Sigmoid colon (tissue), 6 donors: ENCODE measurements at regions not wholly inside any gene's neighbourhood (a gene's known extent, or its start where the extent isn't known, plus 50 kb on each side); places are given as distances from the start of the nearest gene placed in this dataset.

Experiments used
- DNase-seq: peaks from one replicate; pipeline ENCODE4 v3.0.0-alpha.2; 2019
- H3K27ac ChIP-seq, 4 donors: fragments of 200-600 bp; sonication (generic); one replicate each; pipeline ENCODE4 v1.5.1; 2016 to 2019; ENCODE audit warnings: mild to moderate bottlenecking in 1 of 4
- H3K27me3 ChIP-seq, 3 donors: fragments of 200-600 bp; sonication (generic); one replicate each; pipeline ENCODE4 v1.5.1; 2019; ENCODE audit warnings: mild to moderate bottlenecking in 1 of 3
- H3K36me3 ChIP-seq, 4 donors: fragments of 200-600 bp; sonication (generic); one replicate each; pipeline ENCODE4 v1.5.1; 2016 to 2019
- H3K4me1 ChIP-seq, 4 donors: fragments of 200-600 bp; sonication (generic); one replicate each; pipeline ENCODE4 v1.5.1; 2017 to 2019
- H3K4me3 ChIP-seq, 4 donors: fragments of 200-600 bp; sonication (generic); one replicate each; pipeline ENCODE4 v1.5.1; 2017 to 2019; ENCODE audit warnings: mild to moderate bottlenecking in 2 of 4, moderate library complexity in 1 of 4
- H3K9me3 ChIP-seq, 4 donors: fragments of 200-600 bp in 3 of 4; sonication (generic) in 3 of 4; one replicate each; pipeline versions ENCODE4 v1.5.1 to v1.6.1; 2013 to 2019
- CTCF ChIP-seq, 4 experiments: fragments of 450-650 bp in 3 of 4; fragments of 200-600 bp in 1 of 4; IDR thresholded peaks; one replicate each; pipeline ENCODE4 v1.5.1; 2016 to 2019; ENCODE audit warnings: antibody characterized with exemption in 4 of 4, mild to moderate bottlenecking in 3 of 4, moderate library complexity in 2 of 4
- EP300 ChIP-seq, 4 donors: sonication (generic); formaldehyde crosslinking; IDR thresholded peaks; one replicate each; pipeline ENCODE4 v1.6.1; 2017; ENCODE audit warnings: antibody characterized with exemption in 4 of 4
- POLR2A ChIP-seq, 2 donors: fragments of 450-650 bp; IDR thresholded peaks; one replicate each; pipeline ENCODE4 v1.6.1; 2016; ENCODE audit warnings: antibody characterized with exemption in 2 of 2, mild to moderate bottlenecking in 2 of 2, moderate library complexity in 2 of 2
- POLR2AphosphoS5 ChIP-seq, 4 donors: sonication (generic); formaldehyde crosslinking; IDR thresholded peaks; one replicate each; pipeline ENCODE4 v1.6.1; 2017; ENCODE audit warnings: antibody characterized with exemption in 4 of 4
- WGBS, 2 donors: extraction: QIAGEN DNeasy Blood & Tissue Kit; methylation state at CpG; one replicate each; pipeline ENCODE4 v1.1.7; 2013; 5-methylcytosine and 5-hydroxymethylcytosine counted together
- intact Hi-C: fragments of 100-400 bp; cut with DNase I; formaldehyde crosslinking; loops from one replicate; pipeline ENCODE4 v1.15.1; 2023
- donor health status: healthy with polysubstance abuse.
- donor health status: healthy.

DNA sequence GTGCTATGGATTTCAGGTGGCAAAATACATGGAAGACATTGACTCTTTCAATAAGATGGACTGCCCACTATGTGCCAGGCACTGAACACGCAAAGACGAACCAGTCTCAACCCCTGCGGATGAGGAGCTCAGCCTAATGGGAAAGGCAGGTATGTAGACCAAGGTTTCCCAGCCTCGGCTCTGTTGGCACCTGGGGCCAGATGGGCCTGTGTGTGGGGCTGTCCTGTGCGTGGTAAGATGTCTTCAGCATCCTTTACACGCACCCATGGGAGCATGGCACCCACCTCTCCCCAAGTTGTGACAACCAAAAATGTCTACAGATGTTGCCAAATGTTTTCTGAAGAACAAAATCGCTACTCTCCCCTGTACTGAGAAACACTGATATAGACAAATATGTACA is 82.6 kb upstream of the FOXQ1 start:
- Histone ChIP-seq H3K4me1 (peaks cover 0 to 7% (median 2%) of the 10 kb centered on the region in 4 donors), H3K27me3 (peaks cover 0 to 6% (median 5%) of the 10 kb centered on the region in 3 donors), H3K27ac (no peak overlapping the region), H3K9me3 (no peaks in the 10 kb centered on the region), H3K4me3 (no peak overlapping the region), H3K36me3 (no peaks in the 10 kb centered on the region)
- intact Hi-C loops, result no loop called here
- 87 to 90% methylated on average over 7 of the region's 7 CpGs for WGBS, 2 donors
- TF ChIP-seq POLR2A (IDR thresholded peaks at IDR 0.05) (no peak), POLR2AphosphoS5 (IDR thresholded peaks at IDR 0.05) (no peak)
- no peak for DNase-seq

- Histone ChIP-seq H3K27me3 (peaks cover 0 to 5% (median 3%) of the 10 kb centered on the region in 3 donors), H3K27ac (no peak overlapping the region), H3K4me1 (peaks cover 0 to 7% (median 2%) of the 10 kb centered on the region in 4 donors), H3K9me3 (no peaks in the 10 kb centered on the region), H3K4me3 (no peak overlapping the region), H3K36me3 (no peaks in the 10 kb centered on the region)
- 88 to 93% methylated on average over 9 of the region's 9 CpGs for WGBS, 2 donors
- intact Hi-C loops, result no loop called here
- DNase-seq, result no peak
- no peak for TF ChIP-seq EP300 (IDR thresholded peaks at IDR 0.05)
- no peak for TF ChIP-seq POLR2A (IDR thresholded peaks at IDR 0.05)
- no peak for TF ChIP-seq CTCF (IDR thresholded peaks at IDR 0.05)
- TF ChIP-seq POLR2AphosphoS5 (IDR thresholded peaks at IDR 0.05), result no peak
Measured at GRCh38 chr6:1228754-1229191, 83.1 kb upstream of the FOXQ1 start.

- Histone ChIP-seq H3K27me3 (peaks cover 0 to 5% (median 3%) of the 10 kb centered on the region in 3 donors), H3K27ac (no peak overlapping the region), H3K4me3 (no peak overlapping the region), H3K9me3 (no peaks in the 10 kb centered on the region), H3K4me1 (peaks cover 0 to 7% (median 2%) of the 10 kb centered on the region in 4 donors), H3K36me3 (no peaks in the 10 kb centered on the region)
- DNase-seq, result no peak
- intact Hi-C loops, result no loop called here
- TF ChIP-seq CTCF (IDR thresholded peaks at IDR 0.05) (no peak), POLR2AphosphoS5 (IDR thresholded peaks at IDR 0.05) (no peak), EP300 (IDR thresholded peaks at IDR 0.05) (no peak), POLR2A (IDR thresholded peaks at IDR 0.05) (no peak)
- WGBS, 2 donors, result 53 to 76% methylated on average over 16 of the region's 16 CpGs
Measured at GRCh38 chr6:1227935-1228753, 83.8 kb upstream of the FOXQ1 start.

- H3K4me3 ChIP-seq, result no peak overlapping the region
- H3K36me3 ChIP-seq, result no peaks in the 10 kb centered on the region
- TF ChIP-seq CTCF (IDR thresholded peaks at IDR 0.05), result no peak
- TF ChIP-seq POLR2A (IDR thresholded peaks at IDR 0.05), result no peak
- TF ChIP-seq POLR2AphosphoS5 (IDR thresholded peaks at IDR 0.05), result no peak
- TF ChIP-seq EP300 (IDR thresholded peaks at IDR 0.05), result no peak
- no peak for DNase-seq
- H3K9me3 ChIP-seq, result no peaks in the 10 kb centered on the region
- 51 to 85% methylated on average over 3 of the region's 3 CpGs for WGBS, 2 donors
- no peak overlapping the region for H3K27ac ChIP-seq
- peaks cover 0 to 7% (median 2%) of the 10 kb centered on the region in 4 donors for H3K4me1 ChIP-seq
- H3K27me3 ChIP-seq, result peaks cover 0 to 5% (median 3%) of the 10 kb centered on the region in 3 donors
- intact Hi-C loops, result no loop called here
Measured at GRCh38 chr6:1227600-1227934, 84.3 kb upstream of the FOXQ1 start.

GRCh38 chr6:1226277-1227099 is 85.4 kb upstream of the FOXQ1 start:
- H3K36me3 ChIP-seq, result no peaks in the 10 kb centered on the region
- no peak for DNase-seq
- WGBS, 2 donors, result 78 to 85% methylated on average over 18 of the region's 18 CpGs
- H3K27me3 ChIP-seq, result peaks cover 0 to 5% (median 3%) of the 10 kb centered on the region in 3 donors
- no peaks in the 10 kb centered on the region for H3K9me3 ChIP-seq
- intact Hi-C loops, result no loop called here
- H3K4me3 ChIP-seq, result no peak overlapping the region
- TF ChIP-seq POLR2A (IDR thresholded peaks at IDR 0.05) (no peak), POLR2AphosphoS5 (IDR thresholded peaks at IDR 0.05) (no peak), CTCF (IDR thresholded peaks at IDR 0.05) (no peak), EP300 (IDR thresholded peaks at IDR 0.05) (no peak)
- no peak overlapping the region for H3K27ac ChIP-seq
- peaks cover 0 to 7% (median 2%) of the 10 kb centered on the region in 4 donors for H3K4me1 ChIP-seq
